IMR-90 (cell line): ENCODE measurements at regions not wholly inside any gene's neighbourhood (a gene's known extent, or its start where the extent isn't known, plus 50 kb on each side); places are given as distances from the start of the nearest gene placed in this dataset.

ENCODE experiments used
- ATAC-seq: fragments of 200-7000 bp; cut with Tn5 transposase; 2 replicates; pipeline ENCODE4 v1.9.1; 2020; ENCODE audit warnings: low read depth, mild to moderate bottlenecking, moderate library complexity
- BruUV-seq: library from RNA; stranded (reverse); fragments of 400-500 nt; replicated peaks from 2 replicates; lab custom pipeline; 2021; lab: Mats Ljungman, UMichigan
- CTCF ChIA-PET: fragments of 300-600 bp; formaldehyde crosslinking; extraction: SDS; loops from one replicate; lab custom pipeline; 2021; ENCODE audit warnings: antibody characterized with exemption; lab: Yijun Ruan, JAX
- POLR2A ChIA-PET: fragments of 300-600 bp; sonication (Branson Sonifier 250); formaldehyde crosslinking; loops from one replicate; lab custom pipeline; 2022; ENCODE audit warnings: antibody characterized with exemption; ENCODE audit not compliant: unreplicated experiment; lab: Charles Lee
- DNase-seq: peaks from one replicate; pipeline ENCODE4 v3.0.0; 2013
- H2AFZ ChIP-seq: replicated peaks from 2 replicates; pipeline ENCODE3; 2013; ENCODE audit warnings: low read length, mild to moderate bottlenecking; ENCODE audit not compliant: poor library complexity
- H2AK5ac ChIP-seq: 2 replicates; pipeline ENCODE4 v1.6.1; 2013; ENCODE audit warnings: low read depth, low read length, inconsistent platforms
- H2AK9ac ChIP-seq: replicated peaks from 2 replicates; pipeline ENCODE3; 2013; ENCODE audit warnings: mild to moderate bottlenecking, low read depth, low read length, moderate library complexity; ENCODE audit not compliant: poor library complexity
- H2BK120ac ChIP-seq: 2 replicates; pipeline ENCODE4 v1.6.1; 2013; ENCODE audit warnings: low read depth, low read length, inconsistent platforms
- H2BK15ac ChIP-seq: 3 replicates; pipeline ENCODE4 v1.6.1; 2013; ENCODE audit warnings: low read depth, low read length, inconsistent platforms
- H2BK20ac ChIP-seq: 2 replicates; pipeline ENCODE4 v1.6.1; 2013; ENCODE audit warnings: low read depth, mild to moderate bottlenecking, inconsistent platforms, low read length, moderate library complexity
- H2BK5ac ChIP-seq: 2 replicates; pipeline ENCODE4 v1.6.1; 2013; ENCODE audit warnings: mild to moderate bottlenecking, low read depth, low read length, inconsistent platforms; ENCODE audit not compliant: poor library complexity, severe bottlenecking
- H3K14ac ChIP-seq: replicated peaks from 2 replicates; pipeline ENCODE4 v1.6.1; 2013; ENCODE audit warnings: low read depth, low read length, inconsistent platforms
- H3K18ac ChIP-seq: 2 replicates; pipeline ENCODE4 v1.6.1; 2013; ENCODE audit warnings: low read depth, low read length, control low read depth
- H3K23ac ChIP-seq: 2 replicates; pipeline ENCODE4 v1.6.1; 2013; ENCODE audit warnings: low read depth, low read length, inconsistent platforms
- H3K27ac ChIP-seq: 2 replicates; pipeline ENCODE4 v1.5.1; 2013; ENCODE audit warnings: mild to moderate bottlenecking, control low read depth, low read length; ENCODE audit not compliant: insufficient read depth
- H3K27me3 ChIP-seq: 2 replicates; pipeline ENCODE4 v1.6.1; 2013; ENCODE audit warnings: low read length; ENCODE audit not compliant: control insufficient read depth, insufficient read depth
- H3K36me3 ChIP-seq: 2 replicates; pipeline ENCODE4 v1.6.1; 2013; ENCODE audit warnings: low read length, mixed read lengths; ENCODE audit not compliant: control insufficient read depth, insufficient read depth
- H3K4ac ChIP-seq: 2 replicates; pipeline ENCODE4 v1.6.1; 2013; ENCODE audit warnings: low read depth, low read length, inconsistent platforms
- H3K4me1 ChIP-seq: 2 replicates; pipeline ENCODE4 v1.6.1; 2013; ENCODE audit warnings: low read length, mixed read lengths; ENCODE audit not compliant: control insufficient read depth, insufficient read depth
- H3K4me2 ChIP-seq: 2 replicates; pipeline ENCODE4 v1.6.1; 2013; ENCODE audit warnings: low read depth, mild to moderate bottlenecking, control low read depth, low read length, moderate library complexity
- H3K4me3 ChIP-seq: 2 replicates; pipeline ENCODE4 v1.5.1; 2013; ENCODE audit warnings: low read depth, mild to moderate bottlenecking, control low read depth, low read length, moderate library complexity; ENCODE audit not compliant: insufficient read depth
- H3K56ac ChIP-seq: 2 replicates; pipeline ENCODE4 v1.6.1; 2013; ENCODE audit warnings: low read length, inconsistent platforms; ENCODE audit not compliant: insufficient read depth; ENCODE audit errors: extremely low read depth
- H3K79me1 ChIP-seq, 2 experiments: 2 replicates each; pipeline ENCODE4 v1.6.1; 2013; ENCODE audit warnings: low read length in 2 of 2, inconsistent platforms in 1 of 2, low read depth in 1 of 2
- H3K9ac ChIP-seq: 2 replicates; pipeline ENCODE4 v1.6.1; 2013; ENCODE audit warnings: low read depth, low read length, control low read depth
- H3K9me1 ChIP-seq: 2 replicates; pipeline ENCODE4 v1.6.1; 2013; ENCODE audit warnings: low read length, inconsistent platforms; ENCODE audit not compliant: insufficient read depth
- H3K9me3 ChIP-seq: 2 replicates; pipeline ENCODE4 v1.6.1; 2013; ENCODE audit warnings: low read length; ENCODE audit not compliant: control insufficient read depth, insufficient read depth
- H4K20me1 ChIP-seq: 2 replicates; pipeline ENCODE4 v1.6.1; 2013; ENCODE audit warnings: low read length, inconsistent platforms; ENCODE audit not compliant: insufficient read depth
- H4K5ac ChIP-seq: 2 replicates; pipeline ENCODE4 v1.6.1; 2013; ENCODE audit warnings: mild to moderate bottlenecking, low read depth, low read length, control low read depth
- H4K8ac ChIP-seq, 2 experiments: 2 replicates each; pipeline ENCODE4 v1.6.1; 2013; ENCODE audit warnings: low read depth in 2 of 2, low read length in 2 of 2, control low read depth in 1 of 2, inconsistent platforms in 1 of 2
- H4K91ac ChIP-seq: 2 replicates; pipeline ENCODE4 v1.6.1; 2013; ENCODE audit warnings: low read depth, low read length, inconsistent platforms; ENCODE audit not compliant: insufficient read depth
- BHLHE40 ChIP-seq: fragments of 150-350 bp; IDR thresholded peaks from 2 replicates; pipeline ENCODE4 v1.6.1; 2016; ENCODE audit warnings: mild to moderate bottlenecking, low read depth, low read length
- CEBPB ChIP-seq: IDR thresholded peaks from 2 replicates; pipeline ENCODE4 v1.6.1; 2012; ENCODE audit warnings: low read depth, low read length, improper control_type of control experiment
- CHD1 ChIP-seq: IDR thresholded peaks from 2 replicates; pipeline ENCODE4 v1.6.1; 2012; ENCODE audit warnings: low read depth, low read length, improper control_type of control experiment
- ELK1 ChIP-seq: fragments of 150-350 bp; IDR thresholded peaks from 2 replicates; pipeline ENCODE4 v1.6.1; 2016; ENCODE audit warnings: low read depth, mild to moderate bottlenecking, low read length, moderate library complexity, borderline replicate concordance
- FOS ChIP-seq: fragments of 150-350 bp; IDR thresholded peaks from 2 replicates; pipeline ENCODE4 v1.6.1; 2016; ENCODE audit warnings: low read depth, low read length
- MAFK ChIP-seq: IDR thresholded peaks from 2 replicates; pipeline ENCODE4 v1.6.1; 2012; ENCODE audit warnings: low read depth, low read length, improper control_type of control experiment
- MXI1 ChIP-seq: IDR thresholded peaks from 2 replicates; pipeline ENCODE4 v1.6.1; 2012; ENCODE audit warnings: low read depth, mild to moderate bottlenecking, low read length, moderate library complexity, borderline replicate concordance
- NFE2L2 ChIP-seq: fragments of 150-350 bp; IDR thresholded peaks from 2 replicates; pipeline ENCODE4 v1.6.1; 2016; ENCODE audit warnings: low read depth, mild to moderate bottlenecking, low read length
- POLR2A ChIP-seq: IDR thresholded peaks from 2 replicates; pipeline ENCODE4 v1.6.1; 2012; ENCODE audit warnings: mild to moderate bottlenecking, low read depth, low read length
- RAD21 ChIP-seq: IDR thresholded peaks from 2 replicates; pipeline ENCODE4 v1.6.1; 2012; ENCODE audit warnings: low read length, improper control_type of control experiment
- RCOR1 ChIP-seq: IDR thresholded peaks from 2 replicates; pipeline ENCODE4 v1.6.1; 2012; ENCODE audit warnings: mild to moderate bottlenecking, low read length, improper control_type of control experiment; ENCODE audit not compliant: insufficient replicate concordance
- RFX5 ChIP-seq: IDR thresholded peaks from 2 replicates; pipeline ENCODE4 v1.8.0; 2012; ENCODE audit warnings: low read depth, mild to moderate bottlenecking, low read length, moderate library complexity
- SMC3 ChIP-seq: fragments of 150-350 bp; IDR thresholded peaks from 2 replicates; pipeline ENCODE4 v1.6.1; 2016; ENCODE audit warnings: low read depth, mild to moderate bottlenecking, antibody characterized with exemption, low read length, moderate library complexity
- USF2 ChIP-seq: fragments of 150-350 bp; IDR thresholded peaks from 2 replicates; pipeline ENCODE4 v1.6.1; 2017; ENCODE audit warnings: mild to moderate bottlenecking, antibody characterized with exemption, low read length, low read depth
- WGBS, 2 experiments: methylation state at CpG; one replicate each; pipeline versions ENCODE4 v1.1.5 to v1.1.7; 2013; ENCODE audit warnings: missing lambda C conversion rate in 2 of 2; ENCODE audit not compliant: insufficient read length in 1 of 2; ENCODE audit errors: extremely low coverage in 2 of 2; 5-methylcytosine and 5-hydroxymethylcytosine counted together
- dilution Hi-C: fragments of 300-500 bp; cut with HindIII; formaldehyde crosslinking; loops from one replicate; pipeline ENCODE4 v1.14.3; 2018; ENCODE audit warnings: low sequenced_read_pairs; ENCODE audit not compliant: unreplicated experiment
- in situ Hi-C: fragments of 300-500 bp; cut with MboI; formaldehyde crosslinking; loops from 3 replicates; pipeline ENCODE4 v1.14.3; 2019; ENCODE audit warnings: low sequenced_read_pairs, inconsistent platforms, mixed read lengths
- intact Hi-C: fragments of 100-400 bp; cut with micrococcal nuclease; formaldehyde crosslinking; loops from 2 replicates; pipeline ENCODE4 v1.10.0; 2022
- TF ChIP-seq, protein P1 (sequence below): conservative IDR thresholded peaks from 2 replicates; pipeline ENCODE4 v1.5.1; 2012; ENCODE audit warnings: mild to moderate bottlenecking, low read depth, low read length, improper control_type of control experiment

DNA sequence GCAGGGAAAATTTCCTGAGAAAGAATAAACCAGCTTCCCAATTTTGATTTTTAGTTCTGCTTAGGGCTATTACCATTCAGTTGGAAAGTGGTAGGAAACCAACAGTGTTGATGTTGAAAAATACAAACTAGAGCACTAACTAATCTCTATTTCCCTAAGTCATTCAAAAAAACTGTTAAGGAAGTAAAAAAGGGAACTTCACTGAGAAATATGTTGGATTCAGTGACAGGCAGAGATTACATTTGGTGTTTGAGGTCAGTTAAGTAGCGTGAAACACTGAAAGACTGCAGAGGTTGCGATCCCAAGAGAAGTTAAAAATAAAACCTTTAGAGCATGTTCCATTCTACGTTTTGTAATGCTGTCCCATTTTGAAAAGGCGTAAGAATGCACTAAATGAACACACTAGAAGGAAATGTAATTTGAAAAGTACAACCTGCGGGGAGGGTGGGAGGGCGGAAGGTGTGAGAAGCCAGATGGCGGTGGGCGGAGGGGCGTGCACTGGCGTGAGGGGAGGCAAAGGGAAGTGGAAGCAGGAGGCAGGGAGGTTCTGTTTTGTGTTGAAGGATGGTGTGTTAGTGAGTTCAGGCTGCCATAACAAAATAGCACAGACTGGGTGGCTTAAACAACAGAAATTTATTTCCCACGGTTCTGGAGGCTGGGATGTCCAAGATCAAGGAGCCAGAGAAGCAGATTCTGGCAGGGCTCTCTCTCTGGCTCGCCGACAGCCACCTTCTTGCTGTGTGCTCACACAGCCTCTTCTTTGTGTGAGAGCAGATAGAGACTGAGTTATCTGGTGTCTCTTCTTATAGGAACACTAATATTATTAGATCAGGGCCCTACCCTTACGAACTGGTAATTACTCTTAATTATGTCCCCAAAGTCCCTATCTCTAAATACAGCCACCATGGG is 94.3 kb upstream of the KCTD1 start:
- DNase-seq (no peak), ATAC-seq (no peak)
- no peaks in the 10 kb centered on the region for H4K20me1 ChIP-seq
- no peak overlapping the region for H3K18ac ChIP-seq
- no peak overlapping the region for H2BK15ac ChIP-seq
- H3K56ac ChIP-seq = no peak overlapping the region
- no peaks in the 10 kb centered on the region for H3K9me1 ChIP-seq
- POLR2A ChIA-PET = no interaction called here
- H4K5ac ChIP-seq = no peak overlapping the region
- no peak overlapping the region for H2AFZ ChIP-seq
- H3K27ac ChIP-seq = no peak overlapping the region
- no peaks in the 10 kb centered on the region for H3K9me3 ChIP-seq
- H3K79me1 ChIP-seq = no peaks in the 10 kb centered on the region
- CTCF ChIA-PET = no interaction called here
- intact Hi-C loops (no loop called here), in situ Hi-C loops (no loop called here), dilution Hi-C loops (no loop called here)
- H2AK5ac ChIP-seq = no peak overlapping the region
- WGBS, 2 experiments = 40% methylated on average over 1 of the region's 14 CpGs; no CpG with 5 or more reads in 1 of the 2 experiments
- H2BK20ac ChIP-seq = no peak overlapping the region
- H3K9ac ChIP-seq = no peak overlapping the region
- no peaks in the 10 kb centered on the region for H3K4me1 ChIP-seq
- BruUV-seq = no TSS peak
- no peak overlapping the region for H4K91ac ChIP-seq
- H3K4me2 ChIP-seq = no peak overlapping the region
- no peak overlapping the region for H3K4ac ChIP-seq
- no peak overlapping the region for H3K23ac ChIP-seq
- H3K27me3 ChIP-seq = peaks cover 5% of the 10 kb centered on the region; the same call in 1 of the 2 replicates
- no peak overlapping the region for H3K4me3 ChIP-seq
- no peak overlapping the region for H2BK120ac ChIP-seq
- no peak overlapping the region for H4K8ac ChIP-seq
- no peaks in the 10 kb centered on the region for H3K36me3 ChIP-seq
- H2BK5ac ChIP-seq = no peak overlapping the region
- no peak overlapping the region for H2AK9ac ChIP-seq
- H3K14ac ChIP-seq = no peak overlapping the region
- TF ChIP-seq RFX5 (no peak), CHD1 (no peak), USF2 (no peak), BHLHE40 (no peak), CEBPB (no peak), POLR2A (no peak), RAD21 (no peak), NFE2L2 (no peak), FOS (no peak), ELK1 (no peak), MAFK (no peak), SMC3 (no peak), MXI1 (no peak), RCOR1 (no peak)
- TF ChIP-seq, protein P1, sequence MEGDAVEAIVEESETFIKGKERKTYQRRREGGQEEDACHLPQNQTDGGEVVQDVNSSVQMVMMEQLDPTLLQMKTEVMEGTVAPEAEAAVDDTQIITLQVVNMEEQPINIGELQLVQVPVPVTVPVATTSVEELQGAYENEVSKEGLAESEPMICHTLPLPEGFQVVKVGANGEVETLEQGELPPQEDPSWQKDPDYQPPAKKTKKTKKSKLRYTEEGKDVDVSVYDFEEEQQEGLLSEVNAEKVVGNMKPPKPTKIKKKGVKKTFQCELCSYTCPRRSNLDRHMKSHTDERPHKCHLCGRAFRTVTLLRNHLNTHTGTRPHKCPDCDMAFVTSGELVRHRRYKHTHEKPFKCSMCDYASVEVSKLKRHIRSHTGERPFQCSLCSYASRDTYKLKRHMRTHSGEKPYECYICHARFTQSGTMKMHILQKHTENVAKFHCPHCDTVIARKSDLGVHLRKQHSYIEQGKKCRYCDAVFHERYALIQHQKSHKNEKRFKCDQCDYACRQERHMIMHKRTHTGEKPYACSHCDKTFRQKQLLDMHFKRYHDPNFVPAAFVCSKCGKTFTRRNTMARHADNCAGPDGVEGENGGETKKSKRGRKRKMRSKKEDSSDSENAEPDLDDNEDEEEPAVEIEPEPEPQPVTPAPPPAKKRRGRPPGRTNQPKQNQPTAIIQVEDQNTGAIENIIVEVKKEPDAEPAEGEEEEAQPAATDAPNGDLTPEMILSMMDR = no peak
